GM10248 (cell line): ENCODE measurements at regions not wholly inside any gene's neighbourhood (a gene's known extent, or its start where the extent isn't known, plus 50 kb on each side); places are given as distances from the start of the nearest gene placed in this dataset.

Source experiments
- CTCF ChIA-PET: fragments of 300-600 bp; sonication (Branson Sonifier 250); formaldehyde crosslinking; extraction: SDS; loops from one replicate; lab custom pipeline; 2021; ENCODE audit warnings: antibody characterized with exemption; lab: Yijun Ruan, JAX
- POLR2A ChIA-PET: fragments of 350-650 bp; sonication (Branson Sonifier 250); formaldehyde crosslinking; extraction: SDS; loops from one replicate; lab custom pipeline; 2020; ENCODE audit warnings: antibody characterized with exemption; lab: Yijun Ruan, JAX
- DNase-seq: peaks from one replicate; pipeline ENCODE4 v3.0.0; 2012; ENCODE audit errors: extremely low spot score
- TF ChIP-seq, protein P1 (sequence below): IDR thresholded peaks from 2 replicates; pipeline ENCODE4 v1.5.1; 2012; ENCODE audit warnings: mild to moderate bottlenecking, low read depth; ENCODE audit errors: extremely low read depth, missing control alignments, control extremely low read depth

DNA sequence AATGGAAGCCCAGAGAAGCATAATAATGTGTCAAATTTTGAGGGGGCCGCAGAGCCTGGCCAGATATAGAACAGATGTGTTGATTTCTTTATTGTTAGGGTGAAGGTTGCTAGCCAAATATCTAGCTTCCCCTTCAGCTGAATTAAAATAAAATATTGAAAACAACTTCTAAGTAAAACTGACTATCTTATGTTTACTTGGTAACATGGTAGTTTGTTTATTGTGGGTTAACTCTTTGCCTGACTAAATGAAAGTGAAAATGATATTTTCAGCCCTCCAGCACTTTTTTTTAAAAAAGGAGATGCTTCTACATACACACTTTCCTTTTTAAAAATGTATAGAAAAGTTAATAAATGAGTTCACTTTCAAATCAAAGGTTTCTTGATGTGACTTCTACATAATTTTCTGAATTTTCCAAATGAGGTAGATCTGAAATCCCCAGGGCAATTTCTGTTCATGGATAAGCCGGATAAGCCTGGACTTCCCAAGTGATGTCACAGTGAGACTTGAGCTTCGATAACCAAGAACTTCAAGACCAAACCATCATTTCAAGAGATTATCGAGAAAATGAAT is 172.1 kb upstream of the OLIG3 start:
- TF ChIP-seq, protein P1, sequence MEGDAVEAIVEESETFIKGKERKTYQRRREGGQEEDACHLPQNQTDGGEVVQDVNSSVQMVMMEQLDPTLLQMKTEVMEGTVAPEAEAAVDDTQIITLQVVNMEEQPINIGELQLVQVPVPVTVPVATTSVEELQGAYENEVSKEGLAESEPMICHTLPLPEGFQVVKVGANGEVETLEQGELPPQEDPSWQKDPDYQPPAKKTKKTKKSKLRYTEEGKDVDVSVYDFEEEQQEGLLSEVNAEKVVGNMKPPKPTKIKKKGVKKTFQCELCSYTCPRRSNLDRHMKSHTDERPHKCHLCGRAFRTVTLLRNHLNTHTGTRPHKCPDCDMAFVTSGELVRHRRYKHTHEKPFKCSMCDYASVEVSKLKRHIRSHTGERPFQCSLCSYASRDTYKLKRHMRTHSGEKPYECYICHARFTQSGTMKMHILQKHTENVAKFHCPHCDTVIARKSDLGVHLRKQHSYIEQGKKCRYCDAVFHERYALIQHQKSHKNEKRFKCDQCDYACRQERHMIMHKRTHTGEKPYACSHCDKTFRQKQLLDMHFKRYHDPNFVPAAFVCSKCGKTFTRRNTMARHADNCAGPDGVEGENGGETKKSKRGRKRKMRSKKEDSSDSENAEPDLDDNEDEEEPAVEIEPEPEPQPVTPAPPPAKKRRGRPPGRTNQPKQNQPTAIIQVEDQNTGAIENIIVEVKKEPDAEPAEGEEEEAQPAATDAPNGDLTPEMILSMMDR, result no peak
- ChIA-PET CTCF (interaction anchor here (1.0 to 2.1 kb wide), 3 partner anchors 20 to 589 kb away, joined by 3 to 6 read pairs (median 3); no protein-coding TSS in a partner anchor), POLR2A (no interaction called here)
- DNase-seq, result no peak

DNA sequence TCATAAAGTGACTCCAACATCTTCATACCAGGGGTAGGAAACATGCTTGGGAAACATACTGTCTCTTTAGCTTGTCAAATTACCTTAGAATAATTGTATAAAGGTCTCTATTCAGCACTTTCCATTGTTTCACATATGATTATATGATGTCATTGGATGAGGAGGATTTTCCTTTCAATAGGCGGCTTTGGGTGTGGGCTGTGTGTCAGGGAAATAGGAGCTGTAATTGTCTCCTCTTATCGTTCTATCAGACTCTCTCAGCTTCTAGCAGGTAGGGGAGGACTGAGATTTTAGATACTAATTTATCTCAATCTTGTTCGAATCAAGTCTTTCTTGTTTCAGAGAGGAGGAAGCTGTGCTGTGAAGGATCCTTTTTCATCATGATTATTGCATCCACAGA is 179.4 kb upstream of the OLIG3 start:
- ChIA-PET CTCF (interaction anchor here (0.9 to 1.7 kb wide), 5 partner anchors 11 to 35 kb away, joined by 3 to 9 read pairs (median 4); no protein-coding TSS in a partner anchor), POLR2A (no interaction called here)
- TF ChIP-seq, protein P1, result no peak
- no peak for DNase-seq

DNA sequence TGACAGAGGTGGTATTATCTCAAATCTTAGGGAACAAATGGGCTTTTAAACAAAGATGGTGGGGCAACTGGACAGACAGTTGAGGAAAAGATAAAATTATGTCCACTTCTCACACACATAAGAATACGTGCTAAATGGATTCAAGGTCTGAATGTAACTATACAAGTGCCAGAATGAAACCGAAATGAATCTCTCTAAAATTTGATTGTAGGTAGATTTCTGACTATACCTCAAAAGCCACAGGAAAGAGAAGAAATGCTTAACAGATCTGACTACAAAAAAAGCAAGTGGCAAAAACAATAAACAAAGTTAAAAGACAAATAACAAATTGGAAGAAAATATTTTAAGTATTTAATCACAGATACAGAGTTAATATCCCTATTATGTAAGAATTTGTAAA is 182.7 kb upstream of the OLIG3 start:
- DNase-seq, result no peak
- POLR2A ChIA-PET, result no interaction called here
- CTCF ChIA-PET, result interaction anchor here (1.5 to 2.4 kb wide), 3 partner anchors 9 to 22 kb away, joined by 3 to 11 read pairs (median 4); no protein-coding TSS in a partner anchor
- TF ChIP-seq, protein P1, result no peak

DNA sequence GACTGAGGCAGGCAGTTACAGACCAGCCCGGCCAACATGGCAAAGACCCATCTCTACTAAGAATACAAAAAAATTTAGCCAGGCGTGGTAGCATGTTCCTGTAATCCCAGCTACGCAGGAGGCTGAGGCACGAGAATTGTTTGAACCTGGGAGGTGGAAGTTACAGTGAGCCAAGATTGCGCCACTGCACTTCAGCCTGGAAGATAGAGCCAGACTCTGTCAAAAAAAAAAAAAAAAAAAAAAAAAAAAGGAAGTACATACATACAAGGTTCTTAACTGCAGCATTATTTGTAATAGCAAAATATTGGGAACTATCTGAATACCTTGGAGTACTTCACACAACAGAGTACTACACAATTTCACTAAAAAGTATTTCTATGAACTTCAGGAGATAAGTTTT is 183.5 kb upstream of the OLIG3 start:
- CTCF ChIA-PET, result interaction anchor here (2.4 kb wide), 1 partner anchor 16 kb away, joined by 11 read pairs; no protein-coding TSS in a partner anchor
- TF ChIP-seq, protein P1, result no peak
- POLR2A ChIA-PET, result no interaction called here
- no peak for DNase-seq

DNA sequence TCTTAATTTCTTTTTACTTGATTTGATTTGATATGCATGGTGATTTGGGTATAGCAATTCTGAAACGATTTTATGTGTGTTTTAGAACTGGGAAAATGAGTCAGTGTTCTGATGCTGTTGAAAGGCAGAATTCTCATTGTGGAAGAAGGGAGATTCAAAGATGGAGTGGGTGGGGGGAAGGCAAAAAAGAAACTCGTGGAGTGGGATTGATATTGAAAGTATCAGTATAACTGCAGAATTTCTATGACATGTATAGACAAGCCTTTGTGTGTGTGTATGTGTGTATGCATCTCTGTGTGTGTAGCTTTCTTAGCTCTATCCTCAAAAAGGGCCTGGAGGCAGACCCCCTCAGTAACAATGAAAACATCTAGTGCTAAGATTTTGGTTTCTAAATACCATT is 184.3 kb upstream of the OLIG3 start:
- TF ChIP-seq, protein P1, result no peak
- POLR2A ChIA-PET, result no interaction called here
- CTCF ChIA-PET, result interaction anchor here (1.0 kb wide), 1 partner anchor 26 kb away, joined by 3 read pairs; no protein-coding TSS in a partner anchor
- no peak for DNase-seq

DNA sequence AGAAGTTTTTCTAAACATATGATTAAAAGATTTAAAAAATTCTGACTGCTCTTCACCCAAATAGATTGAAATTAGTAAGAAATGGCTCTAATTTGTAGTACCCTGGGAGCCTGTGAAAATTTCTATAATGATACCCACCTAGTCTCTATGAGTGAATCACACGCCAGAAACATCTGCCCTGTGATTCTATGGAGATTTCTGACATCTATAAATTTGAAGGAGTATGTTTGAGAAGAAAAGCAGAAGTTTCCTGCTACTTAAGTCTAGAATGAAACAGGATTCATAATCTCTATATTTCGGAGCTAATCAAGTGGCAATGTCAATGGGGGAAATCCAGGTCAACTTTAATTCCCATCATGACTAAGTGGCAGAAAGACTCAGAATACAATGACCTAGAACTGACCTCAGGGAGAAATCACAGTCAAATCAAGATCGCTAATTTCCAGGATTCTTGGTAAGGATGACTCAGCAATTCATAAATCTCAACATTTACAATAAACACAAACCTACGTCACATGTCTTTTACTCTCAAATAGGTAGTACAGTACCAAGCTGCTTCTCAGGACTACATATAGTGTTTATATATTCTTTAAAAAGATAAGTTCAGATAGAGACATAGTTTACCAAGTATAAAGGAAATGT is 186.2 kb upstream of the TNFAIP3 start:
- CTCF ChIA-PET, result interaction anchor here (1.0 to 1.8 kb wide), 5 partner anchors 9 to 189 kb away, joined by 3 to 5 read pairs (median 3); partner anchors contain the start of gene TNFAIP3
- TF ChIP-seq, protein P1, result no peak
- DNase-seq, result no peak
- POLR2A ChIA-PET, result no interaction called here
